Natural killer cell treated with Interleukin-12 subunit alpha and Interleukin-12 subunit beta and Interleukin-15 and Interleukin-18, amount 100 ng/mL, for 72 hours (primary cell): ENCODE measurements at regions not wholly inside any gene's neighbourhood (a gene's known extent, or its start where the extent isn't known, plus 50 kb on each side); places are given as distances from the start of the nearest gene placed in this dataset.
A peak's percentile ranks its signal among the peaks of the same experiment; 100 is the strongest.

Source experiments
- ATAC-seq, 2 donors: fragments of 150-1000 bp; cut with Tn5 transposase in 1 of 2; sonication (Bioruptor Pico), chemical (Tn5 transposase) in 1 of 2; 2 replicates each; pipeline ENCODE4 v1.10.0; 2021
- DNase-seq: peaks from one replicate; pipeline ENCODE4 v3.0.0; 2022; ENCODE audit warnings: low spot score
- H3K27ac Mint-ChIP-seq, 2 donors: 1 replicate in 1 of 2; 2 replicates in 1 of 2; pipeline ENCODE4 v1.8.0; 2022; ENCODE audit warnings: mixed read lengths in 2 of 2, mild to moderate bottlenecking in 1 of 2, moderate library complexity in 1 of 2
- H3K27me3 Mint-ChIP-seq, 2 donors: 1 replicate in 1 of 2; 2 replicates in 1 of 2; pipeline ENCODE4 v1.8.0; 2022; ENCODE audit warnings: mixed read lengths in 2 of 2
- H3K36me3 Mint-ChIP-seq: one replicate; pipeline ENCODE4 v1.8.0; 2022; ENCODE audit warnings: mixed read lengths
- H3K4me1 Mint-ChIP-seq, 2 donors: 1 replicate in 1 of 2; 2 replicates in 1 of 2; pipeline ENCODE4 v1.8.0; 2022; ENCODE audit warnings: low read depth in 2 of 2, mixed read lengths in 2 of 2, mild to moderate bottlenecking in 1 of 2
- H3K4me3 Mint-ChIP-seq: one replicate; pipeline ENCODE4 v1.8.0; 2022; ENCODE audit warnings: mixed read lengths
- H3K9me3 Mint-ChIP-seq: 2 replicates; pipeline ENCODE4 v1.8.0; 2022; ENCODE audit warnings: mixed read lengths

DNA sequence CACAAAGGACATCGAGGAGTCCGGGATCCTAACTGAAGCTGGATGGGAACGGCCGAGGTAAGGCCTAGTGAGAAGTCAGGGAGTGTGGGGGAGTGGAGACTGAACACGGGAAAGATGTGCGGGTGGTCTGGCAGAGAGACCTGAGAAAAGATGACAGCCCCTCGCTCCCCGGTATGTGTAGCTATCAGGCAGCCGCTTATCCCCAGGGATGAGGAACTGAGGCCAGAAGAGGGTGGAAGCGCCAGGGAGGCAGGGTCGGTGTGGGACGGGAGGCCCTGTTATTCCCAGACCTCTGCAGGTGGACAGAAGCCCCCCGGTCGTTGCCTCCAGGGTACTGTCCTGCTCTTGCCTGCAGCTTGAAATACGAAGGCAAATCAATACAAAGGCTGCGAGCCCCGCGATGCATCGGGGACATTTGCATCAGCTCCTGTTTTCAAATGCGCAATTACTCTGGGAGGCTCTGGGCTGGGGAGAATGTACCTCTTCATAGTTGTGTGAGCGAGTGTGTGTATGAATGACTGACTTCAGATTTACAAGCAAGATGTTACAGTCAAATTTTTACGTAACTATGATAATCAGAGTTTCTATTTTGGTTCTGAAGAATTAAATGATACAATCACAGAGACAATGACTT lies 221.3 kb downstream of the QKI start:
- Mint-ChIP-seq H3K27ac (no peak overlapping the region), H3K36me3 (peaks cover 4% of the 10 kb centered on the region), H3K4me3 (no peak overlapping the region), H3K4me1 (no peaks in the 10 kb centered on the region), H3K27me3 (peaks cover 15 to 26% of the 10 kb centered on the region in 2 donors), H3K9me3 (no peaks in the 10 kb centered on the region)
- ATAC-seq, result no peak
- DNase-seq, result no peak

DNA sequence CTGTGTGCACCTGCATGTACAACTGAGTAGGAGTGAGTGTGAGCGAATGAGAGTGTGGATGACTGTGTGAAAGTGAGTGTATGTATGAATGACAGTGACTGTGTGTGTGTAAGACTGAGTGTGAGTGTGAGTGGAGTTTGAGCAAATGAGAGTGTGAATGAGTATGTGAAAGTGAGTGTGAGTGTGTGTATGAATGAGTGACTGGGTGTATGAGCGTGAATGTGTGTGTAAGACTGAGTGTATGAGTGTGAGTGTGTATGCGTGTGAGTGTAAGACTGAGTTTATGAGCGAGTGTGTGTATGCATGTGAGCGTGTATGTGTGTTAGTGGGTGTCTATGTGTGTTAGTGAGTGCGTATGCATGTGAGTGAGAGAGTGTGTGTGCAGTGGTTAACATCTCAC lies 220.8 kb downstream of the QKI start:
- DNase-seq, result no peak
- H3K9me3 Mint-ChIP-seq, result no peaks in the 10 kb centered on the region
- H3K27me3 Mint-ChIP-seq, result peaks cover 15 to 26% of the 10 kb centered on the region in 2 donors
- peaks cover 4% of the 10 kb centered on the region for H3K36me3 Mint-ChIP-seq
- H3K27ac Mint-ChIP-seq, result no peak overlapping the region
- no peak for ATAC-seq
- no peaks in the 10 kb centered on the region for H3K4me1 Mint-ChIP-seq
- no peak overlapping the region for H3K4me3 Mint-ChIP-seq

DNA sequence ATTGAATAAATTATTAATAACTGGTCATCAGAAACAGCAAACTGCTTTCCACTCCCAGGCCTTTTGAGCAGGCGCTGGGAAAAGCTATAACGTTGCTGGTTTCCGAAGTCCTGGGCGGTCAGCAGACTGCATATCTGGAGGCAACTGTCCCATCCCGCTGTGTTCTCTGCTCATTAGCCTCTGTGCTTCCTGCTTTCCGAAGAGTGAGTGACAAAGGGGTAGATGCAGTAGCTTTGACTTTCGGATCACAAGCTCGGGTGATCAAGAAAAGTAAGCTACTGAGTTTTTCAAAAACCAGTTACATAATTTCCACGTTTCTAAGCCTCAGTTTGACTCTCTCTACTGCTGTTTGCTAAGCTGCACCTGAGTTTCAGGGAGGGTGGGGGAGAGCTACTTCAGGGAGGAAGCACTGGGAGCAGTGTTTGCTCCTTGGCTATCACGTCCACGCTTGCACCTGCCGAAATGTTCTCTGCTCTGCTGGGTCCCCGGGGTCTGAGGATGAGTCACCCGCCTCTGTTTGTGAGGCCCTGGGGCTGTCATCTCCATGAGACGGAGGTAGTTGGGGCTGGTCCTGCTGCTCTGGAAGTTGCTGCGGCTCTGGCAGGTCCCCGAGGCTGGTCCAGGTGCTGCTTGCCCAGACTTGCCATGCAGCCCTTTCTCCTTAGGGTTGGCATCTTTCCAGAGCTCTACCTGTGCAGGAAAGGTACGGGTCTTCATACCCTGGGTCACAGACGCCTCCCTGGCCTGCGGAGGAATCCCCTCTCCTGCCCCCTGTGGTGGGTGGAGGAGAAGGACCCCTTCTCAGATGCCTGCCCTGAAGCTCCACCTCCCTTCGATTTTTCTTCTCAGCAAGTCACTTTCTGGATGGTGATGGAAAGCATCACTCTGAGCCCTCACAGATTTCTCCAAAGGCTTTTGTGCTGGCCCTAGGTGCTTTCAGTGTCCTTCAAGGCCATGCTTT lies 220.0 kb downstream of the QKI start:
- ATAC-seq, result no peak
- Mint-ChIP-seq H3K4me3 (no peak overlapping the region), H3K27ac (no peak overlapping the region), H3K9me3 (no peaks in the 10 kb centered on the region), H3K36me3 (peaks cover 4% of the 10 kb centered on the region), H3K27me3 (peaks cover 21 to 26% of the 10 kb centered on the region in 2 donors), H3K4me1 (no peaks in the 10 kb centered on the region)
- DNase-seq, result no peak

DNA sequence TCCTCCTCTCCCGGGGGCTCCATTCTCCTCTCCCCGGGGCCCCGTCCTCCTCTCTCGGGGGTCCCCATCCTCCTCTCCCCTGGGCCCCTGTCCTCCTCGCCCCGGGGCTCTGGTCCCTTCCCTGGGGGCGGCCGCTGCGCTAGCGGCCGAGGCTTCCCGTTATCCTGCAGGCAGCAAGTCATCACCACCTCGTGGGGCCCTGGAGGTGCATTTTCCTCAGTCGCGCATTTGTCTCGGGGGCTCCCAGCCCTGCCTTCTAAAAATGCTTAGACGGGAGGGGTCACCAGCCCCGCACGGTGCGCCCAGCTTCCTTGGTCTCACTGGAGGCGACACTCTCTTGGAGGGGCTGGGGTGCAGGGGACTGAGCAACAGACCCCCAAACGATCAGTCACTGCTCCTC lies 216.5 kb downstream of the QKI start:
- Mint-ChIP-seq H3K9me3 (no peaks in the 10 kb centered on the region), H3K4me1 (peaks cover 0 to 3% of the 10 kb centered on the region in 2 donors), H3K4me3 (no peak overlapping the region), H3K36me3 (peaks cover 8% of the 10 kb centered on the region), H3K27ac (no peak overlapping the region), H3K27me3 (peaks cover 24 to 26% of the 10 kb centered on the region in 2 donors)
- no peak for DNase-seq
- no peak for ATAC-seq

DNA sequence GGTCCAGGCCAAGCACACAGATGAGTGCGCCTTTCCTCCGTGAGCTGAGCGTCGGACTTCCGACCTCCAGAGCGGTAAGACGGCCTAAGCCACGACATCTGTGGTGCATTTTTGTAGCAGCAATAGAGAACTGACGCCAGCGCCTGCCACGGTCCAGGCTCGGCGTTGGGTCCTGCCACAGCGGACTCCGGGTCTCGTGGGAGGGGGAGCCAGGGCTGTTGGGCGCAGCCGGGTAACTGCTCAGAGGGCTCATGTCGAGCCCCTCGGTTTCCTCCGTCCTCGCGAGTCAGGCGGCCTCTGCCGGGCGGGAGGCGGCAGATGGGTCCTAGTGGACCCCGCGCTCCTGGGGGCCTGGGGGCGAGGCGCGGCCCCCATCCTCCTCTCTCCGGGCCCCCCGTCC lies 216.1 kb downstream of the QKI start:
- DNase-seq, result no peak
- H3K9me3 Mint-ChIP-seq, result no peaks in the 10 kb centered on the region
- H3K27ac Mint-ChIP-seq, result no peak overlapping the region
- peaks cover 0 to 3% of the 10 kb centered on the region in 2 donors for H3K4me1 Mint-ChIP-seq
- H3K36me3 Mint-ChIP-seq, result peaks cover 8% of the 10 kb centered on the region
- no peak overlapping the region for H3K4me3 Mint-ChIP-seq
- ATAC-seq, result peak in 1 of 2 donors; percentile 45
- H3K27me3 Mint-ChIP-seq, result peaks cover 24 to 25% of the 10 kb centered on the region in 2 donors

DNA sequence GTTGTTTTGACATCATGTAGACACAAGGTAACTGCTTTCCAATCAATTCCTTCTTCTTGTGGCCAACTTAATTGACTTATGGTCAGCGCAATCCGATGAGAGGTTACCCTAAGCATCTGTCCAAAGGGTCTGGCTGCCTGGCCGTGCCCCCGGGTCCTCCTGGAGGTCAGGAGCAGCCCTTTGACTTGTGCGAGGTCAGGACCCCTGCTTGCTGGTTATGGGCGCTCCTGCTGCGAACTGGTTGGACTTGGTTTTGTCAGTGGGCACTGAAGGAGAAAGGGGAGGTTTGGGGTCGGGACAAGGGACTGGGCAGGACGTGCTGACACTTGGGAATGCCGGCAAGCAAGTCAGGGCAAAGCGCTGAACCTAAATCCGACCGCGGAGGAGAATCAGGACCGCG lies 215.6 kb downstream of the QKI start:
- Mint-ChIP-seq H3K4me1 (peaks cover 0 to 3% of the 10 kb centered on the region in 2 donors), H3K9me3 (no peaks in the 10 kb centered on the region), H3K4me3 (no peak overlapping the region), H3K27me3 (peaks cover 20 to 21% of the 10 kb centered on the region in 2 donors), H3K36me3 (peaks cover 8% of the 10 kb centered on the region), H3K27ac (no peak overlapping the region)
- ATAC-seq (no peak), DNase-seq (no peak)
